ENCODE measurements at regions not wholly inside any gene's neighbourhood (a gene's known extent, or its start where the extent isn't known, plus 50 kb on each side); places are given as distances from the start of the nearest gene placed in this dataset.

GRCh38 chr4:162849937-162850336 is 316.8 kb downstream of the NAF1 start:
- no peak for TF ChIP-seq EZH2 (IDR thresholded peaks at IDR 0.05; ENCODE audit: borderline replicate concordance, low read depth, low read length, poor library complexity, severe bottlenecking)
- TF ChIP-seq CTCF (conservative IDR thresholded peaks at IDR 0.05; ENCODE audit: low read depth, low read length) = no peak
- DNase-seq (ENCODE audit: low spot score) = no peak
- H3K9me3 ChIP-seq (ENCODE audit: low read depth, low read length, poor library complexity, severe bottlenecking) = no peaks in the 10 kb centered on the region
- POLR2A ChIA-PET (ENCODE audit: low non-redundant PET) = interaction anchor here (0.7 kb wide), 1 partner anchor 101 kb away, joined by 3 read pairs; no protein-coding TSS in a partner anchor
- BruUV-seq (replicated peaks) = no TSS peak
- no peaks in the 10 kb centered on the region for H3K36me3 ChIP-seq (ENCODE audit: insufficient read depth, low read length, poor library complexity, severe bottlenecking)
- no peak overlapping the region for H3K27ac ChIP-seq (ENCODE audit: low read depth, low read length, poor library complexity, severe bottlenecking)
- CTCF ChIA-PET = no interaction called here
- no peak overlapping the region for H3K4me3 ChIP-seq (ENCODE audit: low read depth, low read length, poor library complexity, severe bottlenecking)
- intact Hi-C loops (cut with micrococcal nuclease; ENCODE audit: unreplicated experiment) = loop anchor here (10.0 kb wide), 1 partner anchor 275 kb away; no protein-coding TSS in a partner anchor
- H3K27me3 ChIP-seq (replicated peaks; ENCODE audit: insufficient read depth, low read depth, low read length, poor library complexity) = no peaks in the 10 kb centered on the region
- no peaks in the 10 kb centered on the region for H3K4me1 ChIP-seq (ENCODE audit: insufficient read depth, low read length, poor library complexity, severe bottlenecking)

GRCh38 chr4:162847945-162848549 is 318.6 kb downstream of the NAF1 start:
- POLR2A ChIA-PET (ENCODE audit: low non-redundant PET) = no interaction called here
- intact Hi-C loops (cut with micrococcal nuclease; ENCODE audit: unreplicated experiment) = no loop called here
- H3K27ac ChIP-seq (ENCODE audit: low read depth, low read length, poor library complexity, severe bottlenecking) = no peak overlapping the region
- H3K9me3 ChIP-seq (ENCODE audit: low read depth, low read length, poor library complexity, severe bottlenecking) = no peaks in the 10 kb centered on the region
- H3K36me3 ChIP-seq (ENCODE audit: insufficient read depth, low read length, poor library complexity, severe bottlenecking) = no peaks in the 10 kb centered on the region
- CTCF ChIA-PET = no interaction called here
- DNase-seq (ENCODE audit: low spot score) = no peak
- no peaks in the 10 kb centered on the region for H3K27me3 ChIP-seq (replicated peaks; ENCODE audit: insufficient read depth, low read depth, low read length, poor library complexity)
- no TSS peak for BruUV-seq (replicated peaks)
- H3K4me1 ChIP-seq (ENCODE audit: insufficient read depth, low read length, poor library complexity, severe bottlenecking) = no peaks in the 10 kb centered on the region
- no peak overlapping the region for H3K4me3 ChIP-seq (ENCODE audit: low read depth, low read length, poor library complexity, severe bottlenecking)
- no peak for TF ChIP-seq CTCF (conservative IDR thresholded peaks at IDR 0.05; ENCODE audit: low read depth, low read length)
- TF ChIP-seq EZH2 (IDR thresholded peaks at IDR 0.05; ENCODE audit: borderline replicate concordance, low read depth, low read length, poor library complexity, severe bottlenecking) = no peak

- DNase-seq (ENCODE audit: low spot score) = no peak
- no TSS peak for BruUV-seq (replicated peaks)
- Histone ChIP-seq H3K4me3 (ENCODE audit: low read depth, low read length, poor library complexity, severe bottlenecking) (no peak overlapping the region), H3K4me1 (ENCODE audit: insufficient read depth, low read length, poor library complexity, severe bottlenecking) (no peaks in the 10 kb centered on the region), H3K27ac (ENCODE audit: low read depth, low read length, poor library complexity, severe bottlenecking) (no peak overlapping the region), H3K9me3 (ENCODE audit: low read depth, low read length, poor library complexity, severe bottlenecking) (no peaks in the 10 kb centered on the region), H3K36me3 (ENCODE audit: insufficient read depth, low read length, poor library complexity, severe bottlenecking) (no peaks in the 10 kb centered on the region), H3K27me3 (replicated peaks; ENCODE audit: insufficient read depth, low read depth, low read length, poor library complexity) (no peaks in the 10 kb centered on the region)
- TF ChIP-seq EZH2 (IDR thresholded peaks at IDR 0.05; ENCODE audit: borderline replicate concordance, low read depth, low read length, poor library complexity, severe bottlenecking) = no peak
- TF ChIP-seq CTCF (conservative IDR thresholded peaks at IDR 0.05; ENCODE audit: low read depth, low read length) = no peak
- ChIA-PET POLR2A (ENCODE audit: low non-redundant PET) (no interaction called here), CTCF (no interaction called here)
- intact Hi-C loops (cut with micrococcal nuclease; ENCODE audit: unreplicated experiment) = no loop called here
Observed at GRCh38 chr4:162841753-162842152, 324.9 kb downstream of the NAF1 start.

Data from A673 (cell line).